HepG2 (cell line): ENCODE measurements at regions not wholly inside any gene's neighbourhood (a gene's known extent, or its start where the extent isn't known, plus 50 kb on each side); places are given as distances from the start of the nearest gene placed in this dataset.

ENCODE experiments used
- CREB1 ChIP-seq, 2 experiments: fragments of 450-650 bp in 1 of 2; IDR thresholded peaks; 2 replicates each; pipeline ENCODE4 v1.6.1; 2016 to 2017; ENCODE audit warnings: control low read depth in 1 of 2, mild to moderate bottlenecking in 1 of 2, missing compliant biosample characterization in 1 of 2, missing genetic modification characterization in 1 of 2
- FOXO1 ChIP-seq: sonication (generic); formaldehyde crosslinking; IDR thresholded peaks from 2 replicates; pipeline ENCODE4 v1.4.0; 2020; ENCODE audit warnings: missing genetic modification reagents
- GZF1 ChIP-seq: sonication (generic); formaldehyde crosslinking; IDR thresholded peaks from 2 replicates; pipeline ENCODE4 v1.5.1; 2020; ENCODE audit warnings: mild to moderate bottlenecking, missing genetic modification reagents
- MYNN ChIP-seq: sonication (generic); formaldehyde crosslinking; IDR thresholded peaks from 2 replicates; pipeline ENCODE4 v1.4.0; 2020; ENCODE audit warnings: mild to moderate bottlenecking, low read depth, missing genetic modification reagents
- ZNF432 ChIP-seq: sonication (generic); formaldehyde crosslinking; IDR thresholded peaks from 2 replicates; pipeline ENCODE4 v1.5.0; 2020; ENCODE audit warnings: missing genetic modification reagents, mild to moderate bottlenecking, borderline replicate concordance
- TF ChIP-seq, protein P1 (sequence below): sonication (generic); formaldehyde crosslinking; IDR thresholded peaks from 2 replicates; pipeline ENCODE4 v1.8.1; 2023; ENCODE audit warnings: missing genetic modification reagents, inconsistent platforms, borderline replicate concordance
- TF ChIP-seq, protein P2 (sequence below): sonication (generic); formaldehyde crosslinking; IDR thresholded peaks from 2 replicates; pipeline ENCODE4 v1.5.0; 2020; ENCODE audit warnings: mild to moderate bottlenecking, missing genetic modification reagents, moderate library complexity

DNA sequence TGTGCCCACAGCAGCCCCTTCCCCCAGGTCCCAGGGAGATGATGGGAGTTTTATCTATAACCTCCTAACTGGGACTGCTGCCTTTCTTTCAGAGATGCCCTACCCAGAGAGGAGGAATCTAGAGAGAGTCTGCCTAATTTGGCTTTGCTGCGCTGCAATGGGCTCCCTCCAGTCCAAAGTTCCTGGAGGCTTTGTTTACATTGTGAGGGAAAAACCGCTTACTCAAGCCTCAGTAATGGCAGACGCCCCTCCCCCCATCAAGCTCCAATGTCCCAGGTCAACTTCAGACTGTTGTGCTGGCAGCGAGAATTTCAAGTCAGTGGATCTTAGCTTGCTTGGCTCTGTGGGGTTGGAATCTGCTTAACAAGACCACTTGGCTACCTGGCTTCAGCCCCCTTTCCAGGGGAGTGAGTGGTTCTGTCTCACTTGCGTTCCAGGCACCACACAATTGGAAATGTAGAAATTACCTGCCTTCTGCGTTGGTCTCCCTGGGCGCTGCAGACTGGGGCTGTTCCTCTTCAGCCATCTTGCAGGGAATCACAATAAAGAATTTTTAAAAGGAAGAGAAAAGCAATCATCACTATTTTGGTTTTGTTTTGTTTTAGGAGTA, 262.5 kb downstream of the FOXG1 start:
- TF ChIP-seq, protein P1, sequence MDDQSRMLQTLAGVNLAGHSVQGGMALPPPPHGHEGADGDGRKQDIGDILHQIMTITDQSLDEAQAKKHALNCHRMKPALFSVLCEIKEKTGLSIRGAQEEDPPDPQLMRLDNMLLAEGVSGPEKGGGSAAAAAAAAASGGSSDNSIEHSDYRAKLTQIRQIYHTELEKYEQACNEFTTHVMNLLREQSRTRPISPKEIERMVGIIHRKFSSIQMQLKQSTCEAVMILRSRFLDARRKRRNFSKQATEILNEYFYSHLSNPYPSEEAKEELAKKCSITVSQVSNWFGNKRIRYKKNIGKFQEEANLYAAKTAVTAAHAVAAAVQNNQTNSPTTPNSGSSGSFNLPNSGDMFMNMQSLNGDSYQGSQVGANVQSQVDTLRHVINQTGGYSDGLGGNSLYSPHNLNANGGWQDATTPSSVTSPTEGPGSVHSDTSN (CRISPR knock-in tag) = no peak
- TF ChIP-seq ZNF432 (CRISPR knock-in tag) (no peak; the same call in 1 of the 2 replicates), FOXO1 (CRISPR knock-in tag) (peak; percentile 97), CREB1 (IDR thresholded peaks at IDR 0.05) (no peak), CREB1 (CRISPR knock-in tag; IDR thresholded peaks at IDR 0.05) (no peak; the same call in 1 of the 2 replicates), MYNN (CRISPR knock-in tag) (no peak), GZF1 (CRISPR knock-in tag) (peak; percentile 55; the same call in 1 of the 2 replicates)
- TF ChIP-seq, protein P2, sequence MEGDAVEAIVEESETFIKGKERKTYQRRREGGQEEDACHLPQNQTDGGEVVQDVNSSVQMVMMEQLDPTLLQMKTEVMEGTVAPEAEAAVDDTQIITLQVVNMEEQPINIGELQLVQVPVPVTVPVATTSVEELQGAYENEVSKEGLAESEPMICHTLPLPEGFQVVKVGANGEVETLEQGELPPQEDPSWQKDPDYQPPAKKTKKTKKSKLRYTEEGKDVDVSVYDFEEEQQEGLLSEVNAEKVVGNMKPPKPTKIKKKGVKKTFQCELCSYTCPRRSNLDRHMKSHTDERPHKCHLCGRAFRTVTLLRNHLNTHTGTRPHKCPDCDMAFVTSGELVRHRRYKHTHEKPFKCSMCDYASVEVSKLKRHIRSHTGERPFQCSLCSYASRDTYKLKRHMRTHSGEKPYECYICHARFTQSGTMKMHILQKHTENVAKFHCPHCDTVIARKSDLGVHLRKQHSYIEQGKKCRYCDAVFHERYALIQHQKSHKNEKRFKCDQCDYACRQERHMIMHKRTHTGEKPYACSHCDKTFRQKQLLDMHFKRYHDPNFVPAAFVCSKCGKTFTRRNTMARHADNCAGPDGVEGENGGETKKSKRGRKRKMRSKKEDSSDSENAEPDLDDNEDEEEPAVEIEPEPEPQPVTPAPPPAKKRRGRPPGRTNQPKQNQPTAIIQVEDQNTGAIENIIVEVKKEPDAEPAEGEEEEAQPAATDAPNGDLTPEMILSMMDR (CRISPR knock-in tag) = 0 out of 2 replicates have a peak, but pooled peaks have one; percentile 19
